ENCODE measurements at regions not wholly inside any gene's neighbourhood (a gene's known extent, or its start where the extent isn't known, plus 50 kb on each side); places are given as distances from the start of the nearest gene placed in this dataset.

DNA sequence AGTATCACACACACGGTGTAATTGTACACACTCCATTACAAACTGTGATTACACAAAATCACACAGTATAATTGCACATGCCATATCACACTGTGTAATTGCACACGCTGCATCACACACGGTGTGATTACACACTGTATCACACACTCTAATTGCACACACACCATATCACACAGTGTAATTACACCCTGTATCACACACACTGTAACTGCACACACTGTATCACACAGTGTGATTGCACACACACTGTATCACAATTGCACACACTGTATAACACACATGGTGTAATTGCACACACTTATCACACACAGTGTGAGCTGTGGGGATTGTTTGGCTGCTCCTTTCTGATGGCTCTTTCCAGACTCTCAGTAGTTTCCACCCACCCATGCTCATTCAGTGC is 162.6 kb upstream of the SGCG start:
- Histone ChIP-seq H2AFZ (ENCODE audit: low read length) (no peak overlapping the region), H3K27me3 (ENCODE audit: insufficient read depth, low read length, poor library complexity, severe bottlenecking) (no peaks in the 10 kb centered on the region), H3F3A (ENCODE audit: low read depth) (no peaks in the 10 kb centered on the region), H3K4me1 (ENCODE audit: insufficient read depth, low read length, poor library complexity, severe bottlenecking) (no peaks in the 10 kb centered on the region), H3K36me3 (ENCODE audit: insufficient read depth, low read length) (no peaks in the 10 kb centered on the region), H4K20me1 (ENCODE audit: insufficient read depth, low read length, poor library complexity, severe bottlenecking) (no peaks in the 10 kb centered on the region), H3K79me2 (ENCODE audit: insufficient read depth, low read length) (no peaks in the 10 kb centered on the region), H3K9me2 (replicated peaks; ENCODE audit: low read depth, low read length) (no peaks in the 10 kb centered on the region), H3K9me3 (ENCODE audit: insufficient read depth, low read depth, low read length) (no peaks in the 10 kb centered on the region), H3K4me2 (ENCODE audit: low read depth, low read length, poor library complexity, severe bottlenecking) (no peak overlapping the region), H3K4me3 (ENCODE audit: low read length, poor library complexity, severe bottlenecking) (no peak overlapping the region), H3K9ac (ENCODE audit: low read depth, low read length, poor library complexity, severe bottlenecking) (no peak overlapping the region)
- TF ChIP-seq, protein P1, sequence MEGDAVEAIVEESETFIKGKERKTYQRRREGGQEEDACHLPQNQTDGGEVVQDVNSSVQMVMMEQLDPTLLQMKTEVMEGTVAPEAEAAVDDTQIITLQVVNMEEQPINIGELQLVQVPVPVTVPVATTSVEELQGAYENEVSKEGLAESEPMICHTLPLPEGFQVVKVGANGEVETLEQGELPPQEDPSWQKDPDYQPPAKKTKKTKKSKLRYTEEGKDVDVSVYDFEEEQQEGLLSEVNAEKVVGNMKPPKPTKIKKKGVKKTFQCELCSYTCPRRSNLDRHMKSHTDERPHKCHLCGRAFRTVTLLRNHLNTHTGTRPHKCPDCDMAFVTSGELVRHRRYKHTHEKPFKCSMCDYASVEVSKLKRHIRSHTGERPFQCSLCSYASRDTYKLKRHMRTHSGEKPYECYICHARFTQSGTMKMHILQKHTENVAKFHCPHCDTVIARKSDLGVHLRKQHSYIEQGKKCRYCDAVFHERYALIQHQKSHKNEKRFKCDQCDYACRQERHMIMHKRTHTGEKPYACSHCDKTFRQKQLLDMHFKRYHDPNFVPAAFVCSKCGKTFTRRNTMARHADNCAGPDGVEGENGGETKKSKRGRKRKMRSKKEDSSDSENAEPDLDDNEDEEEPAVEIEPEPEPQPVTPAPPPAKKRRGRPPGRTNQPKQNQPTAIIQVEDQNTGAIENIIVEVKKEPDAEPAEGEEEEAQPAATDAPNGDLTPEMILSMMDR (conservative IDR thresholded peaks at IDR 0.05; ENCODE audit: low read length) = no peak
- no peak for TF ChIP-seq EZH2phosphoT487 (IDR thresholded peaks at IDR 0.05; ENCODE audit: borderline replicate concordance)

DNA sequence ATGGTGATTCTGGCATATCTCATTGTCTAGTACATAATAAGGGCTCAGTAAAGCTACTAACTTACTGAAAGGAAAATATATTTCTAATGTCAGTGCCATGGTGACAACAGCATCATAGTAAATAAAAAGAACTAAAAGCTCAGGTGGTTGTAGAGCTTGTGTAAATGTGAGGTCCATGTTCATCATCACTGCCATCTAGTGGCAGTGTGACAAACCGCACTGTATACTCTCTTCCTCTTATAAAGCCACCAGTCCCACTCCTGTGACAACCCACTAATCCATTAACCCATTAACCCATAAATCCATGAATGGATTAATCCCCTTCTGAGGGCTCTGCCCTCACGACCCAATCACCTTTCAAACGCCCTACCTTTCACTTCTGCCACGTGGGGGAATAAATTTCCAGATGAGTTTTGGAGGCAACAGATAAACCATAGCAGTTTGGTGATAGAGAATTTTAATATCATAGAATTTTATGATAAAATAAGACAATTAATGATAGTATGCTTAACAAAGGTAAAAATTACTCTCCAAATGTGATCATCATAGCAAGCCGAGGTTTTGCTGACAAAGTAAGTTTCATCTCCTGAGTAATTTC is 160.4 kb upstream of the SGCG start:
- Histone ChIP-seq H3K4me2 (ENCODE audit: low read depth, low read length, poor library complexity, severe bottlenecking) (no peak overlapping the region), H3K36me3 (ENCODE audit: insufficient read depth, low read length) (no peaks in the 10 kb centered on the region), H3K9me2 (replicated peaks; ENCODE audit: low read depth, low read length) (no peaks in the 10 kb centered on the region), H3K9me3 (ENCODE audit: insufficient read depth, low read depth, low read length) (no peaks in the 10 kb centered on the region), H3F3A (ENCODE audit: low read depth) (no peaks in the 10 kb centered on the region), H2AFZ (ENCODE audit: low read length) (no peak overlapping the region), H3K9ac (ENCODE audit: low read depth, low read length, poor library complexity, severe bottlenecking) (no peak overlapping the region), H4K20me1 (ENCODE audit: insufficient read depth, low read length, poor library complexity, severe bottlenecking) (no peaks in the 10 kb centered on the region), H3K27me3 (ENCODE audit: insufficient read depth, low read length, poor library complexity, severe bottlenecking) (no peaks in the 10 kb centered on the region), H3K4me3 (ENCODE audit: low read length, poor library complexity, severe bottlenecking) (no peak overlapping the region), H3K4me1 (ENCODE audit: insufficient read depth, low read length, poor library complexity, severe bottlenecking) (no peaks in the 10 kb centered on the region), H3K79me2 (ENCODE audit: insufficient read depth, low read length) (no peaks in the 10 kb centered on the region)
- no peak for TF ChIP-seq EZH2phosphoT487 (IDR thresholded peaks at IDR 0.05; ENCODE audit: borderline replicate concordance)
- TF ChIP-seq, protein P1 (conservative IDR thresholded peaks at IDR 0.05; ENCODE audit: low read length) = peak; percentile 83

DNA sequence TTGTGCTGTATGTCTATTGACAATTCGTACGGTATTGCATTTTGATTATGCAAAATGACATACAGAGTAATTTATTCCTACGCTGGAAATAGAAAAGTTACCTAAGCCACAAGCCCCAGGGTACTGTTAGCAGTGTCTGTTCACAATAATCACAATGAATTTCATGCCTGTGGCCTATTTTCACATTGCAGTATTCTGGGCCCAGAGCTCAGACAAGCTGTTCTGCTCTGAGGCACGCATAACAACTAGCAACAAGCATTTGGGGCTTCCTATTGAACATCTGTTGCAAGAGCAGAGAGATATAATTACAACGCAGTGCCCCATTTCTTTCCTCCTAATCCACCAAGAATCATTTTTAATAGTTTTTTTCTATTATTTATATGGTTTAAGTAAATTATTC is 158.9 kb upstream of the SGCG start:
- Histone ChIP-seq H3K9me2 (replicated peaks; ENCODE audit: low read depth, low read length) (no peaks in the 10 kb centered on the region), H3K9ac (ENCODE audit: low read depth, low read length, poor library complexity, severe bottlenecking) (no peak overlapping the region), H3F3A (ENCODE audit: low read depth) (no peaks in the 10 kb centered on the region), H3K4me3 (ENCODE audit: low read length, poor library complexity, severe bottlenecking) (no peak overlapping the region), H3K79me2 (ENCODE audit: insufficient read depth, low read length) (no peaks in the 10 kb centered on the region), H3K36me3 (ENCODE audit: insufficient read depth, low read length) (no peaks in the 10 kb centered on the region), H3K4me1 (ENCODE audit: insufficient read depth, low read length, poor library complexity, severe bottlenecking) (no peaks in the 10 kb centered on the region), H3K27me3 (ENCODE audit: insufficient read depth, low read length, poor library complexity, severe bottlenecking) (no peaks in the 10 kb centered on the region), H2AFZ (ENCODE audit: low read length) (no peak overlapping the region), H4K20me1 (ENCODE audit: insufficient read depth, low read length, poor library complexity, severe bottlenecking) (no peaks in the 10 kb centered on the region), H3K4me2 (ENCODE audit: low read depth, low read length, poor library complexity, severe bottlenecking) (no peak overlapping the region), H3K9me3 (ENCODE audit: insufficient read depth, low read depth, low read length) (no peaks in the 10 kb centered on the region)
- TF ChIP-seq, protein P1 (conservative IDR thresholded peaks at IDR 0.05; ENCODE audit: low read length) = no peak
- TF ChIP-seq EZH2phosphoT487 (IDR thresholded peaks at IDR 0.05; ENCODE audit: borderline replicate concordance) = no peak
